Peyer's patch (tissue), 4 donors: ENCODE measurements at regions not wholly inside any gene's neighbourhood (a gene's known extent, or its start where the extent isn't known, plus 50 kb on each side); places are given as distances from the start of the nearest gene placed in this dataset.
A peak's percentile ranks its signal among the peaks of the same experiment; 100 is the strongest.

Source experiments
- DNase-seq, 3 donors: peaks; one replicate each; pipeline ENCODE4 v3.0.0-alpha.2; 2017 to 2019
- H3K27ac ChIP-seq, 4 donors: fragments of 200-600 bp; sonication (generic); one replicate each; pipeline ENCODE4 v1.5.1; 2016 to 2019
- H3K27me3 ChIP-seq, 2 donors: fragments of 200-600 bp; sonication (generic); one replicate each; pipeline ENCODE4 v1.5.1; 2019
- H3K36me3 ChIP-seq, 3 donors: fragments of 200-600 bp; sonication (generic); one replicate each; pipeline ENCODE4 v1.5.1; 2016 to 2019
- H3K4me1 ChIP-seq, 4 donors: fragments of 200-600 bp; sonication (generic); one replicate each; pipeline ENCODE4 v1.5.1; 2016 to 2019
- H3K4me3 ChIP-seq, 4 donors: fragments of 200-600 bp; sonication (generic); 1 replicate in 3 of 4; 2 replicates in 1 of 4; pipeline ENCODE4 v1.5.1; 2016 to 2019; ENCODE audit warnings: mild to moderate bottlenecking in 1 of 4
- H3K9me3 ChIP-seq, 4 donors: fragments of 200-600 bp; sonication (generic); one replicate each; pipeline ENCODE4 v1.5.1; 2016 to 2019; ENCODE audit warnings: mild to moderate bottlenecking in 1 of 4
- CTCF ChIP-seq, 6 experiments: fragments of 450-650 bp in 4 of 6; fragments of 200-600 bp in 2 of 6; sonication (generic) in 1 of 6; IDR thresholded peaks; one replicate each; pipeline ENCODE4 v1.5.1; 2017 to 2019; ENCODE audit warnings: antibody characterized with exemption in 6 of 6, mild to moderate bottlenecking in 3 of 6, moderate library complexity in 1 of 6
- POLR2A ChIP-seq, 2 donors: fragments of 450-650 bp; IDR thresholded peaks; one replicate each; pipeline ENCODE4 v1.5.1; 2017; ENCODE audit warnings: antibody characterized with exemption in 2 of 2, mild to moderate bottlenecking in 2 of 2, moderate library complexity in 2 of 2

GRCh38 chr14:51318813-51319597, 79.0 kb downstream of the TMX1 start:
- Histone ChIP-seq H3K4me1 (no peaks in the 10 kb centered on the region), H3K36me3 (no peaks in the 10 kb centered on the region), H3K27ac (no peak overlapping the region), H3K9me3 (no peaks in the 10 kb centered on the region), H3K4me3 (no peak overlapping the region), H3K27me3 (no peaks in the 10 kb centered on the region)
- no peak for TF ChIP-seq CTCF (IDR thresholded peaks at IDR 0.05)
- TF ChIP-seq POLR2A (IDR thresholded peaks at IDR 0.05) = no peak
- DNase-seq = no peak

- H3K4me1 ChIP-seq = no peaks in the 10 kb centered on the region
- no peaks in the 10 kb centered on the region for H3K36me3 ChIP-seq
- H3K27me3 ChIP-seq = no peaks in the 10 kb centered on the region
- H3K27ac ChIP-seq = no peak overlapping the region
- no peak overlapping the region for H3K4me3 ChIP-seq
- TF ChIP-seq POLR2A (IDR thresholded peaks at IDR 0.05) (no peak), CTCF (IDR thresholded peaks at IDR 0.05) (no peak)
- H3K9me3 ChIP-seq = no peaks in the 10 kb centered on the region
- DNase-seq = no peak
These were observed 81.0 kb downstream of the TMX1 start for GRCh38 chr14:51321036-51321435.

GRCh38 chr14:51323492-51323891, 83.4 kb downstream of the TMX1 start:
- Histone ChIP-seq H3K36me3 (no peaks in the 10 kb centered on the region), H3K4me1 (peaks cover 0 to 11% (median 0%) of the 10 kb centered on the region in 4 donors), H3K27ac (no peak overlapping the region), H3K4me3 (no peak overlapping the region), H3K27me3 (no peaks in the 10 kb centered on the region), H3K9me3 (no peaks in the 10 kb centered on the region)
- TF ChIP-seq CTCF (IDR thresholded peaks at IDR 0.05) (no peak), POLR2A (IDR thresholded peaks at IDR 0.05) (no peak)
- no peak for DNase-seq

- H3K36me3 ChIP-seq = no peaks in the 10 kb centered on the region
- no peaks in the 10 kb centered on the region for H3K27me3 ChIP-seq
- TF ChIP-seq POLR2A (IDR thresholded peaks at IDR 0.05) (no peak), CTCF (IDR thresholded peaks at IDR 0.05) (no peak)
- no peak for DNase-seq
- no peaks in the 10 kb centered on the region for H3K9me3 ChIP-seq
- peak overlapping the region in 1 of 4 donors; percentile 55 for H3K27ac ChIP-seq
- no peak overlapping the region for H3K4me3 ChIP-seq
- peaks cover 0 to 15% (median 0%) of the 10 kb centered on the region in 4 donors for H3K4me1 ChIP-seq
These were observed 87.3 kb downstream of the TMX1 start for GRCh38 chr14:51327376-51327775.

GRCh38 chr14:51328064-51328771, 88.2 kb downstream of the TMX1 start:
- no peaks in the 10 kb centered on the region for H3K9me3 ChIP-seq
- H3K4me1 ChIP-seq = peaks cover 0 to 15% (median 0%) of the 10 kb centered on the region in 4 donors
- no peak overlapping the region for H3K4me3 ChIP-seq
- H3K27ac ChIP-seq = peak overlapping the region; percentile 21 to 67 (median 54)
- TF ChIP-seq POLR2A (IDR thresholded peaks at IDR 0.05) = no peak
- TF ChIP-seq CTCF (IDR thresholded peaks at IDR 0.05) = no peak
- DNase-seq = no peak
- no peaks in the 10 kb centered on the region for H3K36me3 ChIP-seq
- no peaks in the 10 kb centered on the region for H3K27me3 ChIP-seq
